ENCODE measurements at regions not wholly inside any gene's neighbourhood (a gene's known extent, or its start where the extent isn't known, plus 50 kb on each side); places are given as distances from the start of the nearest gene placed in this dataset.

DNA sequence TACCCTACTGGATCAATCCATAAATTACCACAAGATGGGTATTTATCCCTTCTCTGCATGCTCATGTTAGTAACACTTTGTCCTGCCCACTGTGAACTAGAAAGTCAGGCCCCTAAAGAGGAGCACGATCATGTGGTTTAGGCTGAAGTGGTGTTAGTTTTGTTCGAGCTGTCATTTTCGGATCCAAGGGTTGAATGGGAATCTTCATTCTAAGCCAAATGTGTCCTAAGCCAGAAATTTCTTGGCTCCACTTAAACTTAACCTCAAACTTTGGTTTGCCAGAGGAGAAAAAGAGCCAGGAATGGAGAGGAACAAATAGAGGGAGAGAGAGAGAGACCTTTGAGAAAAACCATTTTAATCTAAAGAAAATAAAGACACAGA is 837.7 kb upstream of the ZNF608 start:
- DNase-seq, result peak; percentile 62

GRCh38 chr5:125587631-125588030 is 835.6 kb upstream of the GRAMD2B start:
- DNase-seq, result no peak

DNA sequence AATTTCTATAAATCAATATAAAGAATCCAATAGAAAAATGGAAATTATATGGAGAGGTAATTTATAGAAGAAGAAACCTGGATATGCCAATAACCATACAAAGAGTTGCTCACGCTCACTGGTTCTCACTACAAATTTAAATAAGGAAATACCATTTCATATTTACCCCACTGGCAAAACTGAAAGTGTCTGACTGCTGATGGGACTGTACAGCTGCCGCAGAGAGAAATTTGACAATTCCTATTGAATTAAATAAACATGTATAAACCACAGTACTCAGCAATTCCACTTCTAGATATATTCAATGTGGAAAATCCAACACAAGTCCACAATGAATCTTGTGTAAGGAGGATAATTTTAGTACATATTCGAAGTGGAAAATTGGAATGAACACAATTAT is 830.4 kb upstream of the GRAMD2B start:
- no peak for DNase-seq

- peak; percentile 71 for DNase-seq
Measured at GRCh38 chr5:125595095-125595494, 828.1 kb upstream of the GRAMD2B start.

DNA sequence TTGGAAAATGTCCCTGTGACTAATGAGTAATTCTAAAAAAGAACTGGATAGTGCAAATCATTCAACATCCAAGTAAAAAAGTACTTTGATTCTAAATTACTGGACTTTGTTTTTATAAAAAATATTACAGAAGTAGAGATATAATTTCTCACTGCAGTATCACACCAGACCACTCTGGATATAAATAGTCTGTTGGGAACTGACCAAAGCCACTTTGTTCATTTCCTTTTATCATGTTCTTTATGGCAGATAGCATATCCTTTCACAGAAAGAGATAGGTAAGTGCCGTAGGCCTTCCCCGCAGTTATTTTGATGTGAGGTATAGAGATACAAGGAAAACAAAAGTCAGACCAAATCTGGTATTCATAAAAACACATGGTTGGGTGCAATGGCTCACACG is 827.4 kb upstream of the GRAMD2B start:
- DNase-seq, result no peak

GRCh38 chr5:125597338-125597737 is 825.9 kb upstream of the GRAMD2B start:
- DNase-seq, result no peak

DNA sequence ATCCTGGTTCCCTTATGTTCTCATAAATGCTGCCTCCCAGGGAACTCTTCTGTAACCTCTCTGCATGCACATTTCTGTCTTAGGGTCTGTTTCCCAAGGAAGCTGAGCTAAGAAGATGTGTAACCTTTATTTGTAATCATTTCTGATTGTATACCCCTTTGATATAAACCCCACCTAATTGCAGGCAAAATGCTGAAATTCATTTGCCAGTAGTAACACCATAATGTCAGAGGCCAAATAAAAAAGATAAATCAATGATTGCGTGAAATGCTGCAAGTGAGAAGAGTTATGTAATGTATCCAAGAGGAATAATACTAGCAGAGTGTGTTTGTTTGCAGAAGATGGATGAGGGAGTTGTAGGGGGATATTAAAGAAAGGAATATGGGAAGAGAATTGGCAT is 822.6 kb upstream of the GRAMD2B start:
- DNase-seq, result no peak

- DNase-seq, result no peak
Measured at GRCh38 chr5:125602184-125602583, 821.0 kb upstream of the GRAMD2B start.

DNA sequence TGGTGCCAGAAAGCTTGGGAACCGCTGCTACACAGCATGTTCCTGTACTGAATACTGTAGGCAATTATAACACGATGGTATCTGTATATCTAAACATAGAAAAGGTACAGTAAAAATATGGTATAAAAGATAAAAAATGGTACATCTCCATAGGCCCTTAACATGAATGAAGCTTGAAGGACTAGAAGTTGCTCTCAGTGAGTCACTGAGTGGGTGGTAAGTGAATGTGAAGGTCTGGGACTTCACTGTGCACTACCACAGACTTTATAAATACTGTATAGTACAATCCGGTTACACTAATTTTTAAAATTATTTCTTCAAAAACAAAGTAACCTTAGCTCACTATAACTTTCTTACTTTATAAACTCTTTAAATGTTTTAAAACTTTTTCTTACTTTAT is 819.9 kb upstream of the GRAMD2B start:
- DNase-seq, result no peak

DNA sequence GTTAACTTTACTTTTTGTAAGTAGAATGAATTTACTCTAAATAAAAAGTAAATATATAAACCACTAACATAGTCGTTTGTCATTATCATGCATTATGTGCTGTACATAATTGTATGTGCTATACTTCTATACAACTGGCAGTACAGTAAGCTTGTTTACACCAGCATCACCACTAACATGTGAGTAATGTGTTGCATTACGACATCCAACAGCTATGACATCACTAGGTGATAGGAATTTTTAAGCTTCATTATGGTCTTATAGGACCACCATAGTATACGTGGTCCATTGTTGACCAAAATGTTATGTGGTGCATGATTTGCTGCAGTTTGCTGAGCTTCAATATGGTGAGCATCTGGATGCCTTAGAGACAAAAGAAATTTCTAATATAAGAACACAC is 819.1 kb upstream of the GRAMD2B start:
- DNase-seq, result no peak

- DNase-seq, result no peak
Measured at GRCh38 chr5:125607018-125607417, 816.2 kb upstream of the GRAMD2B start.

GRCh38 chr5:125609011-125609410 is 814.2 kb upstream of the GRAMD2B start:
- DNase-seq, result no peak

DNA sequence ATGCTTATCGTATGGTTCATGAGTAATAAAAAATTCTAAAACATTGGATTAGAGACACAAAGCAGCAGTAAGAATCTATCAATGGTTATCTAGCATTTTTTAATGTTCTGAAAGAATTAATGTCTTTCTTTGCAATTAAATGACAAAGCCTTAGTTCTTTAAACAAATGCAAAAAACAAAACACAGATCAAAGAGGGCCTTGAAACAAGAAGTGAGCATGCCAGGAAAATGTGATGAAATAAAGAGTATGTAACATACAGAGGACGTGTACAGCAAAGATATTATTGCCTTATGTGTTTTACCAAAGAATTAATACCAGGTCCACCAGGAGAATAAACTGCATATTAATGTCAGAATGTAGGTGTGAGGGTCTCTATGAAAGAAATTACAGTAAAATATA is 812.3 kb upstream of the GRAMD2B start:
- no peak for DNase-seq

GRCh38 chr5:125611541-125611940 is 811.7 kb upstream of the GRAMD2B start:
- no peak for DNase-seq

- peak; percentile 72 for DNase-seq
Measured at GRCh38 chr5:125612181-125612721, 811.0 kb upstream of the GRAMD2B start.

DNA sequence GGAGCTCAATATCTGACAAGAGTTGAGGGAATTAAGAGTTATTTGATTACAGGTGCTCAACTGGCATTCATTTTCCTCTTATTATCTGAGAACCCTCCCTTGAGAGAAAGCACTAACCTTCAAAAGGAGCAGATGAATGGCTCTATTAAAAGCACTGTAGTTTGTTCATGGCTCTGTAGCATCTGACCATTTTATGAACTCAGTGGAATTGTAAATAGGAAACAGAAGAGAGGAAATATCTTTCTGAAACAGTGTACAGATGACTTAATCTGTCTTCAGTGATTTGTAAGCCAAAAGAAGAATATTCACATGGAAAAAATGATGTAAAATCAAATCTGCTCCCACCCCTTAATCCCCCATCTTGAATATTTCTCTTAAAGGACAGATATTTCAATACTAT is 810.4 kb upstream of the GRAMD2B start:
- no peak for DNase-seq

DNA sequence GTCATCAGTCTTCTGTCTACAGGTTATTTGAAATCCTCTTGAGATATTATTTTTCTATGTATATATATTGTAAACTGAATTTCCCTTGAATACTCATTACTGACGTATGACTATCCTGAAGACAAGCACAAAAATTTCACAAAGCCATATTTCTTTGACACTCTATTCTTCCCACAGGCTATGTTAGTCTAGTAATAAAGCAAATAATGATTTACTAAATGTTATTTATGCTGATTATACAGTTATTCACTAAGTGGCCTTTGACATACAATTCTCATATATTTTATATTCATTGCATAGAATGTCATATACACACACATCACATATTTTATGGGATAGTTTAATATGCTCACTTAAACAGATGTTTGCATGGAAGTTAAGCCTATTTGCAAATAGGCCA is 793.0 kb upstream of the GRAMD2B start:
- no peak for DNase-seq

DNA sequence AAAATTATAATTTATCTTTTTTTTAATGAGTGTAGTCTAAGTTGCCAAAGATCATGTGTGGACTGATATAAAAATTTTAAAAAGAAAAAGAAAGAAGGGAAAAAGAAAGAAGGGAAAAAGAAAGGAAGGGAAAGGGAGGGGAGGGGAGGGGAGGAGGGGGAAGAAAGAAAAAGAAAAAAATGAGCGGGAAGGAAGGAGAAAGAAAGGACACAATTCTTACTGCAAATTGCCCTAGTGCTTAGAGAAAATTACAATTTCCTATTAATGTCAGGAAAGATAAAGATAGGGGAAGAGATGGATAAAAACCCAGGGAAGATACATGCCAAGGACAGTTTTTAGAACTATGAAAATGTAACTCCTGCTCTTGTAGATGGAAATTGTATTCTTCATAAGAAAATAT is 789.7 kb upstream of the GRAMD2B start:
- no peak for DNase-seq

DNA sequence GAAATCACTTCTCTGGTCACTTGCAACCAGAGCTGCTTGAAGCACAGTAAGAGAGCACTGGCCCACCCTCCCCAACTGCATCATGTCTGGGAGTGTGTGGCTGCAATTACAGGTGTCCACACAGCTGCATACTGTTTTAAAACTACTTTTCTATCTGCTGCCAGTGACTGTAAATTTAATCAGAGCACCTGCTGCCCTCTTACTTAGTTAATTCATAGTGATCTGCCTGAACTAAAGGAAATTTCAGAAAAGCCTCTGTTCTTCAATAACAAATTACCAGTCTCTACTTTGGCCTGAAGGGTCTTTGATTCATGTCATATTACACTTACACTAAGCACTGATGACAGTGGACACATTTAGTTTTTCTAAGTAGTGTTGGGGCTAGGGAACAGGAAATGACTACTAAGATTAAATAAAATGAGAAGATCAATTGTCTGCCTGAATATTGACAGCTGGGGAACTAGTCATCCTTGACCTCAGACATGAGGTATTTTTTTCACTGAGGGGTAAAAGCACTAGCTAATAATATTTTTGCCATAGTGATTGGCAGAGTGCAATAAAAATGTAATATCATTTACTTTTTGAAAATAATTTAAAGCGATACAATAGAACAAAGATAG is 788.9 kb upstream of the GRAMD2B start:
- DNase-seq, result no peak

DNA sequence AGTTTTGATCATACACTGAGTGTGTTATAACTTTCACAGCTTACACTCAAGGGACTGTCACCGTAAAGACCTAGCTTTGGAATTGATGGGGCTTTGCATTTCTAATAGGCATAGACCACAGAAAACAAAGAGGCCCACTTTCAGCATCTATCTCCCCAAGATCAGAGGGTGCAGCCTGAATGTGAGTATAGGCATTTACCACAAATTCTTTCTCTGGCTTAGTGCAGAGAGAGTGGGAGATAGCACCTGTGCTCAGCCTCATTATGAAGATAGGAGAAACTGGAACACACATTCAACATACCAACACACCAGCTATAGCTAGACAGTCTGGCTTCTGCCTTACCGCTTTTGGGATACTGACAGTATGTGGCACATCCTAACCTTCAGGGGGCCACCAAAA is 783.4 kb upstream of the GRAMD2B start:
- DNase-seq, result no peak

DNA sequence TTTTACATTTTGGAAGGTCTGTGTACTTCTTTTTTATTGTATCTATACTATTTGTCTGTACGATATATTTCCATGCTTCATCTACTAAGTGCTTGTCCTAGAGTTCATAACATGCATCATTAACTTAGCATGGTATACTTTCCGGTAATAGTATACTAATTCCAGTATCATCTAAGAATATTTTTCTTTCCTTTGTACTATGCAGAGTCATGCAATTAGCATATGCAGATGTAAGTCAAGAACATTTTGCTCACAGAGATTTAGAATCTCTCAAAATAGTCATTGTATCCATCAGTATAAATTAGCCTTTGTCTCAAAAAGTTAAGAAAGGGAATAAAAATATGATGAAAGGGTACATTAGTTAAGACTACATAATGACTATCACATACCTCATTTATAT is 770.4 kb upstream of the GRAMD2B start:
- DNase-seq, result no peak

- DNase-seq, result no peak
Measured at GRCh38 chr5:125654392-125654791, 768.8 kb upstream of the GRAMD2B start.

DNA sequence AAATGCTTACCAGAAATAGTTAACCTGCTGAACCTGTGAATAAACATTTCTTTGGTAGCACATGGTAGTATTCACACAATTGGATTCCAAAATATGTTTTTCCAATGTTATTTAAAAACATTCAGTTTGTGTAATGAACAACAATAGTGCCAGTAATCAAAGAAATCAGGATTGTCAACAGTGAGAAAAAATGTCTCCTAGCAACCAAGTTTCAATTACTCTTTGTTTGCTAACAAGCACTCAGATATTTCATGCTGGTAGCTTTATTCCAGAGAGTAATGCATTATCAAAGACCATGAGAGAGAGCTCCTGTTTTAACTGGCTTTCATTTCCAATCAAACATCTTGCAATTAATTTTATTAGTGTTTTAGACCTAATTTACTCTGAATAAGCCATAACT is 768.1 kb upstream of the GRAMD2B start:
- DNase-seq, result no peak

DNA sequence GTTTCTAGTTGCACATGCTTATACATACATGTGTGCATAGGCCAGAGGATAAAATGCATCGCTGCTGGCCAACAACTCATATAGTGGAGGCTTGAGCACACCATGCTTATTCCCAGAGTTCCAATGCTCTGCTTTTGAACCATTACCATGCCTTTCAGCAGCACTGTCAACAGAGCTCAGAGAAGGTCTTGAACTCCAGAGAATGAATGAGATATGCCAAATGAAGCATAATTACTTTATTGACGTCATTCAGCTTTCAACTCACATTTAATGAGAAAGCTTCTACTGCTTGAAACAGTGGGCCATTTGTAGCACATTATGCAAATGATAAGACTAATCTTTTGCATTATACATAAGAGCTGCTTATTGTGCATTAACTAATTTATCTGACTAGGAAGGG is 765.3 kb upstream of the GRAMD2B start:
- no peak for DNase-seq

DNA sequence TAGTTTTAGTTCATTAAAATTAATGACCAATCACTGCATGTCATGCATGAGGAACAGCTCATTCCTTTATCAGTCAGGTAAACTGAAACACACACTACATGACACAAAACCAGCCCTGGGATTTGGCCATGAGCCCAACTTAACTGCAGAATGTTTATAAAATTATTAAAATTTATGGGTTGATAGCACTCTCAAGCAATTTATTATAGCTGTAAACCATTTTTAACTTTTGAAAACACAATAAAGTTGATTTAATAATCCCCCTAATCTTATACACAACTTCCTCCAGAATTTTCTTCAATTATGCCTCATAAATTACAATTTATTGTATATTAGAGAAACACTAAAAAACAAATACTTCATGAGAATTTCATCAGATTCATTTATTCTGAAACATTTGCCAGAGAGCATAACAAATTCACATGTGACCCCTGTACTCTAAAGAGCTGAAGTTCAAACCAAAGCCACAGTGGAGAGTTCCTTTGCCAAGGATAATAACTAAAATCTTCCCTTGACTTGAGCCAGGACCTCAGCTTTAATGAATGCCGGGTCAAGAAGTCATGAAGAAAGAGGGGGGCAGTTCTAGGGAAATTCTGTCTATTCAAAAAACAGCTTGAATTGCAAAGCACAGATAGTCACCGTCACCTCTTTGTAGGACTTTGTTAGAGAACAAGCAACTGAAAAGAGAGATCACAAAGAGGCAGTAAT is 763.7 kb upstream of the GRAMD2B start:
- DNase-seq, result no peak
